Left colon (tissue), 2 donors: ENCODE measurements at regions not wholly inside any gene's neighbourhood (a gene's known extent, or its start where the extent isn't known, plus 50 kb on each side); places are given as distances from the start of the nearest gene placed in this dataset.
"Not testable (repeated sequence)": the region's sequence is repeated elsewhere in the genome, so short reads cannot be mapped to it uniquely, and the experiment has no call there.

Source experiments
- ATAC-seq: fragments of 200-7000 bp; cut with Tn5 transposase; one replicate; pipeline ENCODE4 v1.9.1; 2020; ENCODE audit warnings: mild to moderate bottlenecking, moderate library complexity
- DNase-seq, 2 donors: peaks; one replicate each; pipeline ENCODE4 v3.0.0-alpha.2; 2020
- intact Hi-C, 2 donors: fragments of 100-400 bp; cut with DNase I in 1 of 2; cut with micrococcal nuclease in 1 of 2; formaldehyde crosslinking; loops; one replicate each; pipeline versions ENCODE4 v1.11.2 to v1.14.0; 2022; cut with DNase I, micrococcal nuclease
- donor health status: DM: no; HTN: no; CAD: no.
- donor health status: DM: yes; HTN: yes; CAD: no.

GRCh38 chr2:47631306-47631705 lies 60.5 kb upstream of the KCNK12 start:
- ATAC-seq (no peak), DNase-seq (no peak)
- intact Hi-C loops = no loop called here

GRCh38 chr2:47629501-47630460 lies 59.0 kb upstream of the KCNK12 start:
- intact Hi-C loops = no loop called here
- ATAC-seq = no peak
- no peak for DNase-seq

GRCh38 chr2:47628904-47629303 lies 58.1 kb upstream of the KCNK12 start:
- DNase-seq = no peak
- intact Hi-C loops = no loop called here

GRCh38 chr2:47626664-47627063 lies 55.9 kb upstream of the KCNK12 start:
- DNase-seq (no peak), ATAC-seq (no peak)
- intact Hi-C loops = no loop called here

More at GRCh38 chr2:47628904-47629303, 58.1 kb upstream of the KCNK12 start:
- no peak for ATAC-seq

- ATAC-seq, intact Hi-C loops, DNase-seq: not testable (repeated sequence)
These were observed 52.4 kb upstream of the KCNK12 start for GRCh38 chr2:47623140-47623539.

- intact Hi-C loops = no loop called here
- ATAC-seq = no peak
- no peak for DNase-seq
These were observed 50.1 kb upstream of the KCNK12 start for GRCh38 chr2:47620770-47621437.
